Suprapubic skin (tissue), 3 donors: ENCODE measurements at regions not wholly inside any gene's neighbourhood (a gene's known extent, or its start where the extent isn't known, plus 50 kb on each side); places are given as distances from the start of the nearest gene placed in this dataset.

Experiments used
- CTCF ChIP-seq, 2 donors: fragments of 200-600 bp in 1 of 2; fragments of 450-650 bp in 1 of 2; sonication (generic) in 1 of 2; IDR thresholded peaks; one replicate each; pipeline ENCODE4 v1.5.1; 2016 to 2019; ENCODE audit warnings: antibody characterized with exemption in 2 of 2, mild to moderate bottlenecking in 1 of 2, moderate library complexity in 1 of 2
- POLR2AphosphoS5 ChIP-seq, 3 donors: sonication (generic); formaldehyde crosslinking; IDR thresholded peaks; one replicate each; pipeline ENCODE4 v1.6.1; 2017; ENCODE audit warnings: antibody characterized with exemption in 3 of 3

- no peak for TF ChIP-seq CTCF (IDR thresholded peaks at IDR 0.05)
- TF ChIP-seq POLR2AphosphoS5 (IDR thresholded peaks at IDR 0.05), result no peak
Observed at GRCh38 chr2:215499331-215499730, 63.5 kb upstream of the FN1 start.
